Karpas-422 (cell line): ENCODE measurements at regions not wholly inside any gene's neighbourhood (a gene's known extent, or its start where the extent isn't known, plus 50 kb on each side); places are given as distances from the start of the nearest gene placed in this dataset.

Experiments
- DNase-seq: peaks from one replicate; pipeline ENCODE4 v3.0.0-alpha.2; 2015
- H2AFZ ChIP-seq: fragments of 200-600 bp; sonication (generic); 2 replicates; pipeline ENCODE4 v1.6.1; 2014; ENCODE audit warnings: antibody characterized with exemption, low read length, mixed read lengths
- H3K27ac ChIP-seq: fragments of 200-600 bp; sonication (generic); 2 replicates; pipeline ENCODE4 v1.5.1; 2014; ENCODE audit warnings: mild to moderate bottlenecking, low read length, moderate library complexity
- H3K27me3 ChIP-seq: fragments of 200-600 bp; sonication (generic); 2 replicates; pipeline ENCODE4 v1.6.1; 2014; ENCODE audit warnings: low read length, mixed read lengths
- H3K36me3 ChIP-seq: fragments of 200-600 bp; sonication (generic); 2 replicates; pipeline ENCODE4 v1.6.1; 2014; ENCODE audit warnings: low read length, mixed read lengths; ENCODE audit not compliant: insufficient read depth
- H3K4me1 ChIP-seq: fragments of 200-600 bp; sonication (generic); 2 replicates; pipeline ENCODE4 v1.6.1; 2014; ENCODE audit warnings: mild to moderate bottlenecking, low read length, mixed read lengths
- H3K4me2 ChIP-seq: fragments of 200-600 bp; sonication (generic); 2 replicates; pipeline ENCODE4 v1.6.1; 2014; ENCODE audit warnings: low read length, low read depth, mild to moderate bottlenecking; ENCODE audit not compliant: poor library complexity, severe bottlenecking
- H3K4me3 ChIP-seq: fragments of 200-600 bp; sonication (generic); 2 replicates; pipeline ENCODE4 v1.5.1; 2014; ENCODE audit warnings: mild to moderate bottlenecking, antibody characterized with exemption, low read length, mixed read lengths
- H3K79me2 ChIP-seq: fragments of 200-600 bp; sonication (generic); 2 replicates; pipeline ENCODE4 v1.6.1; 2014; ENCODE audit warnings: mild to moderate bottlenecking, low read length, mixed read lengths
- H3K9ac ChIP-seq: fragments of 200-600 bp; sonication (generic); 2 replicates; pipeline ENCODE4 v1.6.0; 2014; ENCODE audit warnings: low read length
- H3K9me2 ChIP-seq: fragments of 200-600 bp; sonication (generic), shearing (Covaris generic); replicated peaks from 2 replicates; pipeline ENCODE4 v1.6.0; 2014; ENCODE audit warnings: mild to moderate bottlenecking, low read length, moderate library complexity; ENCODE audit not compliant: insufficient read depth
- H3K9me3 ChIP-seq: fragments of 300-700, 200-600 bp; sonication (generic); 2 replicates; pipeline ENCODE4 v1.6.1; 2014; ENCODE audit warnings: low read length, mixed read lengths
- H4K20me1 ChIP-seq: fragments of 200-600 bp; sonication (generic); 2 replicates; pipeline ENCODE4 v1.6.1; 2014; ENCODE audit warnings: mild to moderate bottlenecking, antibody characterized with exemption, low read length, low read depth; ENCODE audit not compliant: insufficient read depth

DNA sequence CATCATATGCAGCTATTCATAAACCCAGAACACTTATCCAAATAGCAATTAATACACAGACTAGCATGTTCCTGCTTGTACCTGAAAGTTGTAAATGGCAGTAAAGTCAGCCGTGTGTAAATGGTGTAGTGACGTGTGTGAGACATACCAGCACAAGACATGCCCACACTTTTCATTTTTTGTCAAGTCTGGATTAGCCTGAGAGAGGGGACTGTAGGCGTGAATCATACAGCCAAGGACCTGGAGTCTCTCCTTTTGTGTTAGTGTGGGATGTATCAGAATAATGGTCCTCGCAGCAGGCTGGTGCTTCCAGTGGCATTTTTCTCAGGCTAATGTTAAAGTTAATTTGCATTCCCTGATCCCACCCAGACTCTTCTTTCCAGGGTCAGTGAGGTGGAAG lies 116.8 kb upstream of the BMAL1 start:
- H3K4me3 ChIP-seq: no peak overlapping the region
- no peaks in the 10 kb centered on the region for H4K20me1 ChIP-seq
- no peaks in the 10 kb centered on the region for H3K79me2 ChIP-seq
- H2AFZ ChIP-seq: no peak overlapping the region
- no peaks in the 10 kb centered on the region for H3K4me1 ChIP-seq
- H3K9ac ChIP-seq: no peak overlapping the region
- no peaks in the 10 kb centered on the region for H3K36me3 ChIP-seq
- H3K9me2 ChIP-seq: no peaks in the 10 kb centered on the region; the same call in 1 of the 2 replicates
- H3K27ac ChIP-seq: no peak overlapping the region
- H3K9me3 ChIP-seq: no peaks in the 10 kb centered on the region
- no peak for DNase-seq
- no peaks in the 10 kb centered on the region for H3K27me3 ChIP-seq
- no peak overlapping the region for H3K4me2 ChIP-seq

DNA sequence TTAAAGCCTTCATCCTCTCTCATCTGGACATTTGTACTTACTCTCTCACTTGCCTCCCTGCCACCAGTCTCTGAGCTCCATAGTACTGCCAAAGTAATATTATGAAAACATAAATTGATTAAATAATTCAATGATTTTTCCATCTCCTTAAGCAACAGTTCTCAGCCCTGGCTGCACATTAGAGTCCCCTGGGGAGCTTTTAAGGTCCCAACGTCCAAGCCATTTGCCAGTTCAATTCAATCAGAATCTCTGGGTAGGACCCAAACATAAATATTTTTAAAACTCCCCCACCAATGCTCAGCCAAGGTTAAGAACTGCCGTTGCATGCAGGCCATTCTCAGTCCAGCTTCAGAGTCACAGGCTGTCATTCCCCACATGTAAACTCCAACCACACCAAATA lies 114.4 kb upstream of the BMAL1 start:
- H3K27me3 ChIP-seq: no peaks in the 10 kb centered on the region
- H3K27ac ChIP-seq: no peak overlapping the region
- H2AFZ ChIP-seq: no peak overlapping the region
- DNase-seq: no peak
- no peak overlapping the region for H3K9ac ChIP-seq
- no peak overlapping the region for H3K4me3 ChIP-seq
- no peaks in the 10 kb centered on the region for H4K20me1 ChIP-seq
- no peaks in the 10 kb centered on the region; the same call in 1 of the 2 replicates for H3K9me2 ChIP-seq
- no peaks in the 10 kb centered on the region for H3K36me3 ChIP-seq
- no peak overlapping the region for H3K4me2 ChIP-seq
- no peaks in the 10 kb centered on the region for H3K9me3 ChIP-seq
- H3K4me1 ChIP-seq: no peaks in the 10 kb centered on the region
- H3K79me2 ChIP-seq: no peaks in the 10 kb centered on the region

DNA sequence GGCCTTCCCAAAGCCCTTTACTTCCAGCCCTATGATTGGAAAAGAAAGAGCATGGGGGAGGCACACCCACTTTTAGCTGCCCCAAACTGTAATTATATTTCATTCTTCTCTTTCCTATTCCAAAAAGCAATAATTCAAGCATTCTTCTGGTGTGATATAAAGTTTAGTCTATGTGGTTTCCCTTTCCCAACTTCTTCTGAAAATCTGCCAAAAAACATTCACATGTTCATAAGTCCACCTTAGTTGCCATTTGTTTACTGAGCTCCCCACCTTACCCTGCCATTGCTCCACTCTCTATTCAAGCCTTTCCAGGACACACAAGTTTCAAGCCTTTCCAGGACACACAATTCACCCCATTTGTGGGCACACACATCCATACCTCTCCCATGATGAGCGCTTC lies 111.6 kb upstream of the BMAL1 start:
- Histone ChIP-seq H3K9me3 (no peaks in the 10 kb centered on the region), H3K9ac (no peak overlapping the region), H3K4me1 (no peaks in the 10 kb centered on the region), H3K27ac (no peak overlapping the region), H3K79me2 (no peaks in the 10 kb centered on the region), H3K4me2 (no peak overlapping the region), H3K4me3 (no peak overlapping the region), H3K27me3 (no peaks in the 10 kb centered on the region), H3K36me3 (no peaks in the 10 kb centered on the region), H2AFZ (no peak overlapping the region), H4K20me1 (no peaks in the 10 kb centered on the region), H3K9me2 (no peaks in the 10 kb centered on the region)
- DNase-seq: no peak

DNA sequence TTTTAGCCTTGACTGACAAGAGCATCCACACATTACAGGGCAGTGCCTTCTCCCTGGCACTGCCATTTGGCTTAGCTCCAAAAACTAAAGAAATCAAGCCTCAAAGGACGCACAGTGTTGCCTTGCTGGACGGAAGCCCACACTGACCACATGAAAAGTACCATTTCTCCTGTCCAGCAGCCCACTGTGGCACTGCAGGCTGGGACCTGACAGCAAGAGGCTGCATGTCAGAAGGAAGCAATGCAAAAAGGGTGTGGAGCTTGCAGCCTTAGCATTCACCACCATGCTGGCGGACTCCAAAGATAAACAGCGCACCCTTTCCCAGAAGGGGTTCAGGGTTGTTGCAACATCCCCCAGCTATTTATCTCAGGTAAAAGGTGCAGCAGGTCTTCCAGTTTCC lies 109.3 kb upstream of the BMAL1 start:
- DNase-seq: no peak
- no peaks in the 10 kb centered on the region for H3K4me1 ChIP-seq
- H4K20me1 ChIP-seq: no peaks in the 10 kb centered on the region
- no peaks in the 10 kb centered on the region for H3K9me3 ChIP-seq
- no peak overlapping the region for H2AFZ ChIP-seq
- H3K9ac ChIP-seq: no peak overlapping the region
- no peak overlapping the region for H3K27ac ChIP-seq
- H3K79me2 ChIP-seq: no peaks in the 10 kb centered on the region
- H3K36me3 ChIP-seq: no peaks in the 10 kb centered on the region
- H3K4me2 ChIP-seq: no peak overlapping the region
- no peaks in the 10 kb centered on the region for H3K27me3 ChIP-seq
- H3K4me3 ChIP-seq: no peak overlapping the region
- no peaks in the 10 kb centered on the region for H3K9me2 ChIP-seq

DNA sequence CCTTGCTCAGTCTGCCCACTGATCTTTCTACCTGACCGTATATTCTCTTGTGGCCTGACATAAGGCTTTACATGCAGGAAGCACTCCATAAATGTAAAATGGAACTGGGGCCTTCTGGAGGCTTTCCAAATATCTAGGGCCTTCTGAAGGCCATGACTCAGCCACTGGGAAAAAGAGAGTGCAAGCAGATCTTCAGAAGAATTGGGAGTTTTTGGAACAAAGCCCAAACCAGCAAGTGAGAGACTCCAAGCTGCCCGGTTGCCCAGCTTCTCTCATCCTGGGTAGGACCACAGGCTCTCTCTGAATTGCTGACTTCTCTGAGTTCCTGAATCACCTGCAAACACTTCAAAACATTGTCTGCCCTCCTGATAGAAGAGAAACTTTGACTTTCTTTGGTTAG lies 107.9 kb upstream of the BMAL1 start:
- no peaks in the 10 kb centered on the region for H3K9me3 ChIP-seq
- no peaks in the 10 kb centered on the region for H3K27me3 ChIP-seq
- no peak for DNase-seq
- no peak overlapping the region for H3K4me3 ChIP-seq
- no peaks in the 10 kb centered on the region for H3K9me2 ChIP-seq
- H3K36me3 ChIP-seq: no peaks in the 10 kb centered on the region
- H2AFZ ChIP-seq: no peak overlapping the region
- H3K4me1 ChIP-seq: no peaks in the 10 kb centered on the region
- H3K4me2 ChIP-seq: no peak overlapping the region
- H4K20me1 ChIP-seq: no peaks in the 10 kb centered on the region
- H3K27ac ChIP-seq: no peak overlapping the region
- H3K79me2 ChIP-seq: no peaks in the 10 kb centered on the region
- no peak overlapping the region for H3K9ac ChIP-seq

DNA sequence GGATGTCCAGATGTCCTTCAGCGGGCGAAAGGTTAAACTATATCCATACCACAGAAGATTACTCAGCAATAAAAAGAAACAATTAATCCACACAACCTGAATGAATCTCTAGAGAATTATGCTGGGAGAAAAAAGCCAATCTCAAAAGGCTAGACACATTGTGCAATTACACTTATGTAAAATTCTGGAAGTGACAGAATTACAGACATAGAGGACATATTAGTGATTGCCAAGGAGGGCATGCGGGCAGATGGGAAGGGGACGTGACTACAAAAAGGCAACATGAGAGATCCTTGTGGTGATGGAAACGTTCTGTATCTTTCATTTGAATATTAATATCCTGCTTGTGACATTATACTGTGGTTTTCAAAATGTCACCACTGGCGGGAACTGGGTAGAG lies 103.5 kb upstream of the BMAL1 start:
- Histone ChIP-seq H3K9ac (no peak overlapping the region), H3K4me2 (no peak overlapping the region), H2AFZ (no peak overlapping the region), H3K36me3 (no peaks in the 10 kb centered on the region), H3K27me3 (no peaks in the 10 kb centered on the region), H3K9me3 (no peaks in the 10 kb centered on the region), H3K79me2 (no peaks in the 10 kb centered on the region), H4K20me1 (no peaks in the 10 kb centered on the region), H3K4me3 (no peak overlapping the region), H3K9me2 (no peaks in the 10 kb centered on the region), H3K27ac (no peak overlapping the region), H3K4me1 (no peaks in the 10 kb centered on the region)
- no peak for DNase-seq

DNA sequence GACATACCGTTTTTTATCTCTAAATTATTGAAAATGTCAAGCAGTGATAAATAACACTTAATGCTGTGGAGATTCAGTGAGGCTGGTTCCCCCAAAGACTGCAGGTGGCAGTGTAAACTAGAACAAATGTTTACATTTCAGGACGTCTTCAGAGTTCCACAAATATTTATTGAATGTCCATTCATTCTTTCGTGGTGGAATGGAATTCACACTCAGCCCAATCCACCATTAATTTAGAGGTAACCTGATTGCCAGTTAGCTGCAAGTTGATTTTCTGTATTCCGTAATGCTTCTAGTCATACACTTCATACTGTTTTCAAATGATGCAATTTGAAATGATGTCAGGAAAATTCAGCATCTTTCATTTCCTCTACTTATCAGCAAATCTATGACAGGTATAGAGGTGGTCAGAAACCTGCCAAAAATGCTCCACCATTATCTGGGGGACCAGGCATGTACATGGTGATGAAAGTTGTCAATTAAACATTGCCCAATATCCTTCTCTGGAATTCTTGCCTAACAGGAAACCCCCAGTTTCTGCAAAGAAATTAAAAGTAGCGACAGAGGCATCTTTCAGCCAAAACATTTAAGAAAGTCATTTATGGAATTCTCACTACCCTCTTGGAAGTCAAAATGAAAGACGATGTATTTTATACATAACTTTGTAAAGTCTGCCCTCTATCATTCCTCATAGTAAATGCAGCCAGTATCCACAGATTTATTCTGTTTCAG lies 94.3 kb upstream of the BMAL1 start:
- H3K4me2 ChIP-seq: no peak overlapping the region
- H3K79me2 ChIP-seq: no peaks in the 10 kb centered on the region
- no peak overlapping the region for H2AFZ ChIP-seq
- no peaks in the 10 kb centered on the region for H3K36me3 ChIP-seq
- no peak overlapping the region for H3K27ac ChIP-seq
- H3K4me1 ChIP-seq: no peaks in the 10 kb centered on the region
- no peaks in the 10 kb centered on the region for H3K27me3 ChIP-seq
- H3K9me2 ChIP-seq: no peaks in the 10 kb centered on the region
- H4K20me1 ChIP-seq: no peaks in the 10 kb centered on the region
- no peak overlapping the region for H3K4me3 ChIP-seq
- DNase-seq: peak; percentile 50
- no peak overlapping the region for H3K9ac ChIP-seq
- no peaks in the 10 kb centered on the region for H3K9me3 ChIP-seq

DNA sequence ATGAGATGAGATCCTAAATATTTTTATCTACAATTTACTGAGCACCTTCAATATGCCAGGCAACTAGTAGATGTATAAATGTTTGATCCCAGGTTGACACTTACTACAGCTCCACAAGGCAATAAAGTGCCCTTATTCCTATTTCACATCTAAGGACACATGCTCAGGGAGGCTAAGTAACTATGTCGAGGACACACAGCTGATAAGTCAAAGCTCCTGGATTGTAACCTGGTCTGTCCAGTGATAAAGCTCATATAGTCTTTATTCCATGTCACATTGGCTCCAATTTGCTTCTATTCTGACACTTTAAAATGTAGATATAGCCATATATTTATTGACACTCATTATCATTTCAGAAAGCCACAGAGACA lies 93.8 kb upstream of the BMAL1 start:
- Histone ChIP-seq H3K9me2 (no peaks in the 10 kb centered on the region), H3K27me3 (no peaks in the 10 kb centered on the region), H3K4me3 (no peak overlapping the region), H3K4me2 (no peak overlapping the region), H3K36me3 (no peaks in the 10 kb centered on the region), H3K9me3 (no peaks in the 10 kb centered on the region), H2AFZ (no peak overlapping the region), H3K4me1 (no peaks in the 10 kb centered on the region), H3K27ac (no peak overlapping the region), H3K9ac (no peak overlapping the region), H4K20me1 (no peaks in the 10 kb centered on the region), H3K79me2 (no peaks in the 10 kb centered on the region)
- DNase-seq: no peak
